Upper lobe of left lung (tissue), 6 donors: ENCODE measurements at regions not wholly inside any gene's neighbourhood (a gene's known extent, or its start where the extent isn't known, plus 50 kb on each side); places are given as distances from the start of the nearest gene placed in this dataset.

Source experiments
- ATAC-seq, 2 donors: fragments of 200-7000 bp; cut with Tn5 transposase; one replicate each; pipeline ENCODE4 v1.9.1; 2022; ENCODE audit warnings: mild to moderate bottlenecking in 2 of 2, moderate library complexity in 2 of 2; ENCODE audit not compliant: low FRiP score in 2 of 2
- DNase-seq, 2 donors: peaks; one replicate each; pipeline ENCODE4 v3.0.0-alpha.2; 2019 to 2020
- H3K27ac ChIP-seq, 4 donors: fragments of 200-600 bp; sonication (generic); one replicate each; pipeline ENCODE4 v1.5.1; 2016 to 2019
- H3K27me3 ChIP-seq, 4 donors: fragments of 200-600 bp; sonication (generic); one replicate each; pipeline ENCODE4 v1.5.1; 2017 to 2019
- H3K36me3 ChIP-seq, 4 donors: fragments of 200-600 bp; sonication (generic); one replicate each; pipeline ENCODE4 v1.5.1; 2016 to 2019
- H3K4me1 ChIP-seq, 4 donors: fragments of 200-600 bp; sonication (generic); one replicate each; pipeline ENCODE4 v1.5.1; 2018 to 2019
- H3K4me3 ChIP-seq, 4 donors: fragments of 200-600 bp; sonication (generic); one replicate each; pipeline ENCODE4 v1.5.1; 2017 to 2019; ENCODE audit warnings: mild to moderate bottlenecking in 2 of 4, moderate library complexity in 1 of 4
- H3K9me3 ChIP-seq, 4 donors: fragments of 200-600 bp; sonication (generic); one replicate each; pipeline ENCODE4 v1.5.1; 2018 to 2019
- EP300 ChIP-seq, 4 donors: sonication (generic); formaldehyde crosslinking; IDR thresholded peaks; one replicate each; pipeline ENCODE4 v1.5.1; 2017; ENCODE audit warnings: antibody characterized with exemption in 4 of 4, control low read depth in 2 of 4
- POLR2A ChIP-seq, 4 donors: fragments of 450-650 bp; IDR thresholded peaks; one replicate each; pipeline ENCODE4 v1.5.1; 2016 to 2017; ENCODE audit warnings: antibody characterized with exemption in 4 of 4, mild to moderate bottlenecking in 2 of 4
- POLR2AphosphoS5 ChIP-seq, 2 donors: sonication (generic); formaldehyde crosslinking; IDR thresholded peaks; one replicate each; pipeline ENCODE4 v1.5.1; 2017; ENCODE audit warnings: antibody characterized with exemption in 2 of 2
- WGBS, 2 donors: methylation state at CpG; one replicate each; pipeline ENCODE4 v1.1.5; 2017 to 2018; 5-methylcytosine and 5-hydroxymethylcytosine counted together
- TF ChIP-seq, protein P1 (sequence below), 6 experiments: fragments of 450-650 bp in 4 of 6; fragments of 200-600 bp in 2 of 6; sonication (generic) in 2 of 6; IDR thresholded peaks; one replicate each; pipeline ENCODE4 v1.5.1; 2016 to 2019; ENCODE audit warnings: antibody characterized with exemption in 6 of 6
- donor health status: DM: no; HTN: no; CAD: no; lungs with moderate emphysema.
- donor health status: DM: no; HTN: yes; CAD: no; lungs with severe emphysema.

DNA sequence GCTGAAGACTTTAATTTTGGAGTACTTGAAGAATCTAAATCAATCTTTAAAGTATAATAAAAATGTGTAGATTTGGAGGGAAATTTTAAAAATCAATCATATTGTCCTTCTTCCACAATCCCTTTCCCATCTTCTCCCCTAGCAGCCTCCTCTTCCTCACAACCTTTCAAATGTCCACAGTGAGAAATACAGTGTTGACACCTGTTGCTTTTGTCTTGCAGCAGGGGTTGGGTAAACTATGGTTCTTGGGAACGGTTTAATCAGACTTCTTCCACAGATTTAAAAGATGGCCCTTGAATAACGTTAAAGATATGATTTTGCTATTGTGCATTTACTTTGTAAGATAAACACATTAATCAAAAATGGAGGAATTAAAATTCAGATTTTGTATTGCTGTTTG lies 113.8 kb upstream of the SLC1A4 start:
- WGBS, 2 donors, result 61 to 62% methylated on average over 2 of the region's 2 CpGs
- Histone ChIP-seq H3K27me3 (no peaks in the 10 kb centered on the region), H3K27ac (no peak overlapping the region), H3K4me1 (peaks cover 3 to 15% (median 11%) of the 10 kb centered on the region in 4 donors), H3K36me3 (no peaks in the 10 kb centered on the region), H3K4me3 (no peak overlapping the region), H3K9me3 (no peaks in the 10 kb centered on the region)
- ATAC-seq, result no peak
- TF ChIP-seq, protein P1, sequence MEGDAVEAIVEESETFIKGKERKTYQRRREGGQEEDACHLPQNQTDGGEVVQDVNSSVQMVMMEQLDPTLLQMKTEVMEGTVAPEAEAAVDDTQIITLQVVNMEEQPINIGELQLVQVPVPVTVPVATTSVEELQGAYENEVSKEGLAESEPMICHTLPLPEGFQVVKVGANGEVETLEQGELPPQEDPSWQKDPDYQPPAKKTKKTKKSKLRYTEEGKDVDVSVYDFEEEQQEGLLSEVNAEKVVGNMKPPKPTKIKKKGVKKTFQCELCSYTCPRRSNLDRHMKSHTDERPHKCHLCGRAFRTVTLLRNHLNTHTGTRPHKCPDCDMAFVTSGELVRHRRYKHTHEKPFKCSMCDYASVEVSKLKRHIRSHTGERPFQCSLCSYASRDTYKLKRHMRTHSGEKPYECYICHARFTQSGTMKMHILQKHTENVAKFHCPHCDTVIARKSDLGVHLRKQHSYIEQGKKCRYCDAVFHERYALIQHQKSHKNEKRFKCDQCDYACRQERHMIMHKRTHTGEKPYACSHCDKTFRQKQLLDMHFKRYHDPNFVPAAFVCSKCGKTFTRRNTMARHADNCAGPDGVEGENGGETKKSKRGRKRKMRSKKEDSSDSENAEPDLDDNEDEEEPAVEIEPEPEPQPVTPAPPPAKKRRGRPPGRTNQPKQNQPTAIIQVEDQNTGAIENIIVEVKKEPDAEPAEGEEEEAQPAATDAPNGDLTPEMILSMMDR (IDR thresholded peaks at IDR 0.05), result no peak
- no peak for TF ChIP-seq POLR2A (IDR thresholded peaks at IDR 0.05)
- no peak for DNase-seq

DNA sequence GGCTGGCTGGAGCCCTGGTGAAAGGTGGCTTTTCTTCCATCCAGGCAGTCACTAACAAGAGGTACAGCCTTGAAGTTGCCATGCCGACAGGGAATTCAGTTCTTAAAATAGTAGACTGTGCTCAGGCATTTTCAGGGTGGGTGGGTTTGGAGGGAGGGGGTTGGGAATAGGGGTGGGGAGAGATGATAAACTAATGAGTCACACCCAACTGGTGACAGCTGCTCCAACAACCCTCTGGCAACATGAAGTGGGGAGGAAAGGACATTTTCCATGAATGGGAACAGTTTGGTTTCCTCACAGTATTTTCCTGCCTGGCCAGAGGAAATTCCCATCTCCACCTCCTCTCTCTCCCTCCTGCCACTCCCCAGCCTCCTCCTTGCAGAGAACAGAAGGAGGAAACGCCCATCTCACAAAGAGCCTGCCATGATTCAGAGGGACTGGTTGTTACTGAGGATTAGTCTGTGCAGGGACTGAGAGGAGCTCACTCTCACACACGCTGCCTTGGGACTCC lies 113.0 kb upstream of the SLC1A4 start:
- Histone ChIP-seq H3K27ac (no peak overlapping the region), H3K9me3 (no peaks in the 10 kb centered on the region), H3K4me3 (no peak overlapping the region), H3K36me3 (no peaks in the 10 kb centered on the region), H3K27me3 (no peaks in the 10 kb centered on the region), H3K4me1 (peaks cover 3 to 15% (median 11%) of the 10 kb centered on the region in 4 donors)
- WGBS, 2 donors, result 39 to 54% methylated on average over 3 of the region's 3 CpGs
- DNase-seq (peak in 1 of 2 donors; percentile 45), ATAC-seq (peak; percentile 64 to 81)
- TF ChIP-seq, protein P1 (IDR thresholded peaks at IDR 0.05), result no peak
- TF ChIP-seq POLR2AphosphoS5 (IDR thresholded peaks at IDR 0.05) (peak in 1 of 2 donors; percentile 14), EP300 (IDR thresholded peaks at IDR 0.05) (no peak), POLR2A (IDR thresholded peaks at IDR 0.05) (no peak)

DNA sequence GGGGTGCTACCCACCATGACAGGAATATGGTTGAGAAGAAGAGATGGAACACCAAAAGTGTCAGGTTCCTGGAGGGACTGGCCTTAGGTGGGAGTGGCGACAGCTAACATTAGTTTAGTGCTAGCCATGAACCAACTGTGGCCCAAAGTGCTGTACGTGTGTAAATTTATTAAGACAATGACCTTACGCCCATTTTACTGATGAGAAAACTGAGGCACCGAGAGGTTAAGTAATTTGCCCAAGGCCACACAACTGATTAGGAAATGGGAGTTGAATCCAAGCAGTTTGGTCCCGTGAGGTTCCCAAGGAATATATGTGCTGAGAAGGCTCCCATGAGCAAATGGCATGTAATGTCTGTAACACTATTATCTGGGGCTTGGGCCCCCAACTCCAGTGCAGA lies 109.5 kb upstream of the SLC1A4 start:
- H3K4me3 ChIP-seq, result no peak overlapping the region
- no peak for DNase-seq
- H3K27ac ChIP-seq, result no peak overlapping the region
- TF ChIP-seq POLR2AphosphoS5 (IDR thresholded peaks at IDR 0.05) (no peak), EP300 (IDR thresholded peaks at IDR 0.05) (no peak), POLR2A (IDR thresholded peaks at IDR 0.05) (no peak)
- TF ChIP-seq, protein P1 (IDR thresholded peaks at IDR 0.05), result no peak
- no peaks in the 10 kb centered on the region for H3K9me3 ChIP-seq
- H3K36me3 ChIP-seq, result no peaks in the 10 kb centered on the region
- no peaks in the 10 kb centered on the region for H3K27me3 ChIP-seq
- ATAC-seq, result no peak
- H3K4me1 ChIP-seq, result peaks cover 0 to 9% (median 5%) of the 10 kb centered on the region in 4 donors
- 94 to 96% methylated on average over 5 of the region's 5 CpGs for WGBS, 2 donors

DNA sequence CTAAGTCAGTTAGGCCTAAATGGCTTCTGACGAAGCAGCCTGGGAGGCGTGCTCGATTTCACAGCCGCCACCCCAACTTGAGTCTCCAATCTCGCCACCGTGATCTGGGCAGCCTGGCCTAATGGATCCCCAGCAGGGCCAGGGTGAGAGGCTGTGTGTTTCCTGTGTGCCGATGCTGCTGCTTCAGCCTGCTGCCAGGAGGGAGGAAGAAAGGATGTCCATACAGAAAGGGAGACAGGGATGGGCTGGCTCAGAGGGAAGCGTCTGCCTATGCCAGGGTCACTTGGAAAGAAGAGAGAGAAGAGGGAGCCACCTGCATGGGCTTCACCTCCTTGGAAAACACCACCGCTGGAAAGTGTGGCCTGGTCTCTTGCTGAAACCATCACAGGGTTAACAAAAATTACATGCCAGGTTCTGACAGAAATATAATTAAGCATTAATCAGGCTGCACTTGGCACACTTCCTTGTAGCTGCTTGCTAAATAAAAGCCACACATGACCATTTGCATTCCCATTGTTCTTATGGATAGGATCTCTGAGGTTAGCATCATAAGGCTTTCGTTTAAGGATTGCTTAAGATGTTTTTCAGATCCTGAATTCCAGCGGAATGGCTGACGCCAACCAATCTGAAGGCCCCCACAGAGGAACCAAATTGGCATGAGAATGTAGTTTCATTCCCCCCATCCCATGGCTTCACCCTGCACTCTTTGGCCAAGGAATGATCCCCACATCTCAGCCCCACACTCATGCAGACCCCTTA lies 108.8 kb upstream of the SLC1A4 start:
- no peak overlapping the region for H3K4me3 ChIP-seq
- H3K27me3 ChIP-seq, result no peaks in the 10 kb centered on the region
- H3K9me3 ChIP-seq, result no peaks in the 10 kb centered on the region
- H3K4me1 ChIP-seq, result peaks cover 0 to 9% (median 5%) of the 10 kb centered on the region in 4 donors
- no peak for DNase-seq
- no peak for TF ChIP-seq EP300 (IDR thresholded peaks at IDR 0.05)
- TF ChIP-seq POLR2A (IDR thresholded peaks at IDR 0.05), result no peak
- no peak for TF ChIP-seq POLR2AphosphoS5 (IDR thresholded peaks at IDR 0.05)
- ATAC-seq, result no peak
- WGBS, 2 donors, result 81 to 83% methylated on average over 12 of the region's 12 CpGs
- no peak overlapping the region for H3K27ac ChIP-seq
- no peaks in the 10 kb centered on the region for H3K36me3 ChIP-seq

DNA sequence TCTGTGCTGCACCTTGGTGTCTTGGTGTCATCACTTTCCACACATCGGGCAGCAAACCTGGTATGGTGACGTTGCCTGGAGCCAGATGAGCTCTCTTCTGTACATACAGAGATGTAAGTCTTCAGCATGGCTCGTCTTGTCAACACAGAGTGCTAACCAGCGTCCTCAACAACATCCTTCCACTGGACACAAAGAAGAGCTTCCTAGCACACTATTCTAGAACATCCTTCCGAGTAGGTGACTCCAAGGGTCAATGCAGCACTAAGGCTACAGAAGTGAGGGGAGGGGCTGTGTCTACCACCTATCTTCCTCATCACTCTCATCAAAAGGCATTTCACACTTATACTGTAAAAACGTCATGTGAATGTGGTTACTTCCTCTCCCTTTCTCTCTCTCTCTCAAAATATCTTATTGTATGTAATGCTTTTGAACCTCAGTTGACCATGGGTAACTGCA lies 108.1 kb upstream of the SLC1A4 start:
- ATAC-seq (no peak), DNase-seq (no peak)
- H3K4me1 ChIP-seq, result peaks cover 0 to 9% (median 4%) of the 10 kb centered on the region in 4 donors
- no peaks in the 10 kb centered on the region for H3K9me3 ChIP-seq
- H3K27me3 ChIP-seq, result no peaks in the 10 kb centered on the region
- no peak for TF ChIP-seq POLR2A (IDR thresholded peaks at IDR 0.05)
- TF ChIP-seq POLR2AphosphoS5 (IDR thresholded peaks at IDR 0.05), result no peak
- no peak for TF ChIP-seq EP300 (IDR thresholded peaks at IDR 0.05)
- TF ChIP-seq, protein P1 (IDR thresholded peaks at IDR 0.05), result no peak
- H3K4me3 ChIP-seq, result no peak overlapping the region
- H3K36me3 ChIP-seq, result no peaks in the 10 kb centered on the region
- H3K27ac ChIP-seq, result no peak overlapping the region
- 77 to 79% methylated on average over 6 of the region's 6 CpGs for WGBS, 2 donors
